CD4-positive, CD25-positive, alpha-beta regulatory T cell (primary cell): ENCODE measurements at regions not wholly inside any gene's neighbourhood (a gene's known extent, or its start where the extent isn't known, plus 50 kb on each side); places are given as distances from the start of the nearest gene placed in this dataset.

Experiments used
- ATAC-seq, 2 donors: fragments of 150-1000 bp; cut with Tn5 transposase; one replicate each; pipeline ENCODE4 v1.10.0; 2021; ENCODE audit warnings: low read depth in 2 of 2, moderate number of reproducible peaks in 2 of 2, moderate library complexity in 1 of 2
- DNase-seq, 3 donors: peaks; one replicate each; pipeline versions ENCODE4 v3.0.0 to v3.0.0-alpha.2; 2012 to 2022; ENCODE audit warnings: mixed read lengths in 1 of 3
- H3K27ac ChIP-seq: one replicate; pipeline ENCODE4 v1.7.0; 2013; ENCODE audit warnings: mild to moderate bottlenecking, low read length; ENCODE audit not compliant: insufficient read depth, poor library complexity, severe bottlenecking
- H3K27me3 ChIP-seq: one replicate; pipeline ENCODE4 v1.7.0; 2013; ENCODE audit warnings: low read length; ENCODE audit not compliant: control insufficient read depth, insufficient read depth
- H3K36me3 ChIP-seq: one replicate; pipeline ENCODE4 v1.7.0; 2013; ENCODE audit warnings: mild to moderate bottlenecking, low read length, moderate library complexity; ENCODE audit not compliant: control insufficient read depth, insufficient read depth
- H3K4me1 ChIP-seq: 2 replicates; pipeline ENCODE4 v1.7.0; 2013; ENCODE audit warnings: mild to moderate bottlenecking, low read length; ENCODE audit not compliant: insufficient read depth, control insufficient read depth, poor library complexity, severe bottlenecking
- H3K4me3 ChIP-seq: one replicate; pipeline ENCODE4 v1.7.0; 2013; ENCODE audit warnings: low read depth, mild to moderate bottlenecking, low read length, moderate library complexity
- H3K9me3 ChIP-seq, 2 experiments: 1 replicate in 1 of 2; 2 replicates in 1 of 2; pipeline ENCODE4 v1.7.0; 2013; ENCODE audit warnings: low read length in 2 of 2, mild to moderate bottlenecking in 1 of 2, moderate library complexity in 1 of 2; ENCODE audit not compliant: control insufficient read depth in 2 of 2
- H3K27ac Mint-ChIP-seq, 3 donors: one replicate each; pipeline ENCODE4 v1.8.0; 2020 to 2022; ENCODE audit warnings: mild to moderate bottlenecking in 3 of 3, mixed read lengths in 3 of 3, moderate library complexity in 2 of 3
- H3K27me3 Mint-ChIP-seq: one replicate; pipeline ENCODE4 v1.8.0; 2022; ENCODE audit warnings: mild to moderate bottlenecking, mixed read lengths
- H3K36me3 Mint-ChIP-seq: one replicate; pipeline ENCODE4 v1.8.0; 2020; ENCODE audit warnings: mixed read lengths
- H3K4me1 Mint-ChIP-seq, 4 donors: one replicate each; pipeline ENCODE4 v1.8.0; 2020 to 2022; ENCODE audit warnings: mixed read lengths in 4 of 4, mild to moderate bottlenecking in 1 of 4
- H3K4me3 Mint-ChIP-seq, 4 donors: one replicate each; pipeline ENCODE4 v1.8.0; 2020 to 2022; ENCODE audit warnings: mild to moderate bottlenecking in 4 of 4, mixed read lengths in 4 of 4, moderate library complexity in 3 of 4
- H3K9me3 Mint-ChIP-seq, 7 donors: one replicate each; pipeline ENCODE4 v1.8.0; 2020 to 2022; ENCODE audit warnings: mixed read lengths in 7 of 7, mild to moderate bottlenecking in 3 of 7, moderate library complexity in 2 of 7

DNA sequence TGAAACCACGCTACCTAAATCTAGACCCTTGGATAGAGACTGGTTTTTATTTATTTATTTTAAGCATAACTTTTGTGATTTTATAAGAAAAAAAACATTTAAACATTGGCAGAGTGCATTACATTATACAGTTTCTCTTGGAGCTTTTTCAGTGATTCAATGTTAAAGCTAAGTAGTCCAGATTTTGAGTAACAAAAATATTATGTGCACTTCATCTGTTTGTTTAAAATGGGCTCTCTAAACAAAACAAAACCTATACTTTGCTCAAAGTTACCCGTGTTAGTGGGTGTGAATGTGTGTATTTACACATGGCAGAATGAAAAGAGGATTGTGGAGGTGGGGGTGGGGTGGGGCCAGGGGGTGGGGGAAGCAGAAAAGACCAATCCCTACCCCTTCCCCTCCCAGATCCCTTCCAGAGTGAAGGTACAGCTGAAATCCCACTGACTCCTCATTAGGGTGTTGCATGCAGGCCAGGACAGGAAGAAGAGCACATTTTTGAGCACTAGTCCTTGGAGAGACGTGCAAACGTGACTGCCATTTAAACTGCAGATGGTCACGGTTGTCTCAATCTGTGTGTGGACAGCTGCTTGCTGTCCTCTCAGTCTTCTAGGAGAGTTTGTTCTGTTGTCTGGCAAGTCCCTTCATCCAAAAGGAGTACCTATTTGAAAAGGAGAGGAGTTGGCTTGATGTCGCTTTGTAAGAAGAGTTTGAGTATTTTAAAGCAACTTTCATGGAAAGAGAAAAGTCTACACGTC, 303.0 kb downstream of the ICOS start:
- Histone ChIP-seq H3K36me3 (no peaks in the 10 kb centered on the region), H3K27me3 (peaks cover 12% of the 10 kb centered on the region), H3K27ac (no peak overlapping the region), H3K9me3 (no peaks in the 10 kb centered on the region), H3K4me1 (no peaks in the 10 kb centered on the region), H3K4me3 (no peak overlapping the region)
- no peak for ATAC-seq
- no peak overlapping the region for H3K27ac Mint-ChIP-seq
- DNase-seq: no peak
- H3K9me3 Mint-ChIP-seq: peaks cover 0 to 6% (median 0%) of the 10 kb centered on the region in 7 donors
- H3K36me3 Mint-ChIP-seq: no peaks in the 10 kb centered on the region
- no peak overlapping the region for H3K4me3 Mint-ChIP-seq
- peaks cover 28% of the 10 kb centered on the region for H3K27me3 Mint-ChIP-seq
- peaks cover 0 to 13% (median 7%) of the 10 kb centered on the region in 4 donors for H3K4me1 Mint-ChIP-seq

DNA sequence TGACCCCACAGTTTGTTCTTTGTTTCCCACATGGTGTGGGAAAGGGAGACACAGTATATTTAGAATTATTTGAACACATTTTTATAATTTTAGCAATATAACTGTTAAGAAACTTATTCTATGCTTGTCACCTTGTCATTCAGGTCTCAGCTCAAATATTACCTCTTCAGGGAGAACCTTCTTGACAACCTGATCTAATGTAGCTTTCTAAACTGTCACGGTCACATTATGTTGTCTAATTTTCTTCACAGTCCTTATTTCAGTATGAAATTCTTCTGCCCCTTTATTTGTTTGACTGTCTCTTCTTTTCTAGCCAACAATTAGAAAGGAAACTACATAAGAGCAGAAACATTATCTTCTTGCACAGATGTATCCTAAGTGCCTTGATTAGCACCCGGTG, 304.3 kb upstream of the PARD3B start:
- Histone ChIP-seq H3K9me3 (no peaks in the 10 kb centered on the region), H3K36me3 (no peaks in the 10 kb centered on the region), H3K4me3 (no peak overlapping the region), H3K27me3 (peaks cover 10% of the 10 kb centered on the region), H3K27ac (no peak overlapping the region), H3K4me1 (no peaks in the 10 kb centered on the region)
- no peak for DNase-seq
- Mint-ChIP-seq H3K4me1 (peaks cover 0 to 13% (median 7%) of the 10 kb centered on the region in 4 donors), H3K27ac (no peak overlapping the region), H3K36me3 (no peaks in the 10 kb centered on the region), H3K4me3 (no peak overlapping the region), H3K9me3 (peaks cover 0 to 6% (median 0%) of the 10 kb centered on the region in 7 donors), H3K27me3 (peaks cover 28% of the 10 kb centered on the region)
- ATAC-seq: no peak

DNA sequence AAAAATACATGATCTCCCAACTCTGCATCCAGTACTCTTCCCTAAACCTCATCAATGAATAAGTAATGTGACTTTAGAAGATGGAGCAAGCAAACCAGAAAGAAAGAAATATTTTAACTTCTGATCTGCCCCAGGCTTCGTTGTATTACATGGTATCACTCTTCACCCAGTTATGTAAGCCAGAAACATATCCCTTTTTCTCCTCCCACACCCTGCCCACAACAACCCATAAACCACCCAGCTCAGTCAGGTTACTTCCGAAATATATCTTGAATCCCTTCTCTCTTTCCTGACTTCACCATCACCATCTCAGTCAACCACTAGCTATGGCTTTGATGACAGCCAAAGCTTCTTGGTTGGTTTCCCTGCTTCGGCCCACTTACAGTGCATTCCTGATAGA, 295.8 kb upstream of the PARD3B start:
- Mint-ChIP-seq H3K9me3 (no peaks in the 10 kb centered on the region), H3K36me3 (no peaks in the 10 kb centered on the region), H3K4me3 (no peak overlapping the region), H3K27ac (no peak overlapping the region), H3K27me3 (peaks cover 22% of the 10 kb centered on the region), H3K4me1 (no peaks in the 10 kb centered on the region)
- DNase-seq (no peak), ATAC-seq (no peak)
- H3K27ac ChIP-seq: no peak overlapping the region
- H3K4me1 ChIP-seq: no peaks in the 10 kb centered on the region
- peaks cover 11% of the 10 kb centered on the region for H3K27me3 ChIP-seq
- H3K9me3 ChIP-seq: no peaks in the 10 kb centered on the region
- H3K36me3 ChIP-seq: no peaks in the 10 kb centered on the region
- H3K4me3 ChIP-seq: no peak overlapping the region

DNA sequence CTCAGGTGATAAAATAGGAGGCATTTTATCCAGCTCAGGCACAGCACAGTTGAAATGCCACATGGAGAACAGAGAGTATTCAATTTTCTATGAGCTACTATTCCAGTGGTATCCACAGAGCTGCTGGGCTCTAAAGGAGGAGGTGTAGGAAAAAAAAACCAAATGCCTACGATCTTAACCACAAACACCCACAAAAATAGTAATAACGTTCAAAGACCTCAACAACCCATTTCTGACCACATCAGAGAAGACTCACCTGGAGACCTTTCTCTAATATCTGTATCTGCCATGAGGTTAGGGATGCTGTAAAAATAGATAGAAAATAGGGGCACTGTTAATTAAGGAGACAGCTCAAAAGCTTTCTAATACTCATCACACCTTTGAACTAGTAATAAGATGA, 294.6 kb upstream of the PARD3B start:
- Mint-ChIP-seq H3K4me1 (no peaks in the 10 kb centered on the region), H3K27me3 (peaks cover 30% of the 10 kb centered on the region), H3K27ac (no peak overlapping the region), H3K9me3 (no peaks in the 10 kb centered on the region), H3K36me3 (no peaks in the 10 kb centered on the region), H3K4me3 (no peak overlapping the region)
- H3K9me3 ChIP-seq: no peaks in the 10 kb centered on the region
- no peak for DNase-seq
- no peak overlapping the region for H3K27ac ChIP-seq
- no peak for ATAC-seq
- no peaks in the 10 kb centered on the region for H3K4me1 ChIP-seq
- no peaks in the 10 kb centered on the region for H3K36me3 ChIP-seq
- peaks cover 15% of the 10 kb centered on the region for H3K27me3 ChIP-seq
- no peak overlapping the region for H3K4me3 ChIP-seq

DNA sequence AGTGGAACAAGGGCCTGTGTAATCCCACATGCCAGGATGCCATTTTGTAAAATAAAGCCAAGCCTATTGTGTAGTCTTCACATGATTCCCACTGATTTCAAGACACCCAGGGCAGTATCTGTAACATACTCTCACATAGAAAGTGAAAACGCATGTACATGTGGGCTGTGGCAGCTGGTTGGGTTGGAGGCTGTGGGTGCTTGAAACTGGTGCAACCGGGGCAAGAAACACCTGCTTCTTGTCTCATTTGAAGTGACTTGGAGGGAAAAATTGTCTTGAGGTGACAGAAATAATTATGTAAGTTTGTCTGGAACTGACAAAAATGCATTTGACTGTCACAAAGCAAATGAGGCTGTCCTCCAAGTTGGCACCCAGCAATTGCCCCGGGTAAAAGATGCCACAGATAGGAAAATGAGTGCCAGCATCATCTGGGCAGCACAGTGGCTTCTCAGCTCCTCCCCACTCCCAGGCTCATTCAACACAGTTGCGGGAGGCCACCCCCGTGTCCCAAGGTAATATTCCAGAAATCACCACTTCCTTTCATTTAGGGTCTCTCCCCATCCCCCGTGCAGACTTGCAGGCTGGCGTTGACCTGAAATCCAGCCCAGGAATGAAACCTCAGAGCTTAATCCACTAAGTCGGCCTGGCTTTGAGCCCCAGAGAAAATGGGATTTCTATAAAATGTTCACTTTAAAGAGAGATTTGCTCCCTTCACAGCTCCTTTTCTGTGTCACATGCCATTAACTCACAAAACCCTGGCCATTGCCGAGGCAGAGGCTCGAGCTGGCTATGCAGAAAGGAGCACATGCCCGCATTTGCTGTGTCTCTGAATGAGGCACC, 293.9 kb upstream of the PARD3B start:
- H3K27me3 ChIP-seq: peaks cover 15% of the 10 kb centered on the region
- H3K27ac ChIP-seq: no peak overlapping the region
- no peaks in the 10 kb centered on the region for H3K9me3 ChIP-seq
- Mint-ChIP-seq H3K4me1 (no peaks in the 10 kb centered on the region), H3K36me3 (no peaks in the 10 kb centered on the region), H3K4me3 (no peak overlapping the region), H3K27ac (no peak overlapping the region), H3K9me3 (no peaks in the 10 kb centered on the region), H3K27me3 (peaks cover 28% of the 10 kb centered on the region)
- ATAC-seq: no peak
- no peak for DNase-seq
- H3K4me1 ChIP-seq: no peaks in the 10 kb centered on the region
- no peak overlapping the region for H3K4me3 ChIP-seq
- no peaks in the 10 kb centered on the region for H3K36me3 ChIP-seq

DNA sequence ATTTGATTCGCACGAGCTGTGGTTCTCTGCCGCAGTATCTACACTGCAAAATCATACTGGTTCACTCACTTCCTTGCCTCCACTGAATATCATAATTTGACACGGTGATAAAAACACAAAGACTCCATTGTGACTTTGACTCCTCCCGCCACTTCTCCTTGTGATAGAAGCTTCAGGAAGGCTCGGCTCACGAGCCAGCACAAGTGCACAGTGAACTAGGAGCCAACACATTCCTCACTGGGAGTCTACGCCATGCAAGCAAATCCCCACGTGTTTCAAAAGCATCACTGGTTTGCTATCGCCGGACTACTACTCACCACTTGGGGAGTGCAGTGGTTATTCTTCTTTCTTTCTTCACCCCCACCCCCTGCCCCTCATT, 293.3 kb upstream of the PARD3B start:
- H3K27me3 ChIP-seq: peaks cover 15% of the 10 kb centered on the region
- no peak overlapping the region for H3K4me3 Mint-ChIP-seq
- DNase-seq (no peak), ATAC-seq (no peak)
- H3K27ac ChIP-seq: no peak overlapping the region
- no peaks in the 10 kb centered on the region for H3K4me1 ChIP-seq
- no peaks in the 10 kb centered on the region for H3K4me1 Mint-ChIP-seq
- no peaks in the 10 kb centered on the region for H3K36me3 ChIP-seq
- H3K36me3 Mint-ChIP-seq: no peaks in the 10 kb centered on the region
- H3K9me3 ChIP-seq: no peaks in the 10 kb centered on the region
- peaks cover 28% of the 10 kb centered on the region for H3K27me3 Mint-ChIP-seq
- H3K27ac Mint-ChIP-seq: no peak overlapping the region
- no peaks in the 10 kb centered on the region for H3K9me3 Mint-ChIP-seq
- H3K4me3 ChIP-seq: no peak overlapping the region

DNA sequence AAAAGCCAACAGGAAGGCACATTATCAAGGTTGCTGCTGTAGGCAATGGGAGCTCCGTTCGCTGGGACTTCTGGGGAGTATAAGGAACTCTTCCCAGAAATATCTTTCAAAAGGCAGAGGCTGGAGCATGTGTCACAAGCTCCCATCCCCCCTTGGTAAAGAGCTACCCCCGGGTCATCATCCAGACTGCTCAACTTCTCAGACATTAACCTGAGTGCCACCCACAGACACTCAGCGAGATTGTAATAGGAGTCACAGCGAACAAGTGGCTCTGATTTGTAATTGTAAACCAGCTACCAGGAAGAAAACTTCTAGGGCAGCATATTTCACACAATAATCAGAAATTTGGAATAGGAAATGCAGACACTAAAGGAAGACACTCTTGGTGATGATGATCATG, 290.2 kb upstream of the PARD3B start:
- Mint-ChIP-seq H3K4me1 (peaks cover 0 to 1% (median 0%) of the 10 kb centered on the region in 4 donors), H3K36me3 (no peaks in the 10 kb centered on the region), H3K27me3 (peaks cover 33% of the 10 kb centered on the region), H3K9me3 (no peaks in the 10 kb centered on the region), H3K4me3 (no peak overlapping the region), H3K27ac (no peak overlapping the region)
- DNase-seq (no peak), ATAC-seq (no peak)
- H3K36me3 ChIP-seq: no peaks in the 10 kb centered on the region
- no peak overlapping the region for H3K4me3 ChIP-seq
- peaks cover 10% of the 10 kb centered on the region for H3K27me3 ChIP-seq
- no peaks in the 10 kb centered on the region for H3K4me1 ChIP-seq
- no peak overlapping the region for H3K27ac ChIP-seq
- H3K9me3 ChIP-seq: no peaks in the 10 kb centered on the region
